Hematopoietic multipotent progenitor cell treated with erythropoietin and hydrocortisone succinate and interleukin-3 and kit ligand, for 8 days (in vitro differentiated cells): ENCODE measurements at regions not wholly inside any gene's neighbourhood (a gene's known extent, or its start where the extent isn't known, plus 50 kb on each side); places are given as distances from the start of the nearest gene placed in this dataset.

Source experiments
- DNase-seq: peaks from one replicate; pipeline ENCODE4 v3.0.0-alpha.2; 2015

DNA sequence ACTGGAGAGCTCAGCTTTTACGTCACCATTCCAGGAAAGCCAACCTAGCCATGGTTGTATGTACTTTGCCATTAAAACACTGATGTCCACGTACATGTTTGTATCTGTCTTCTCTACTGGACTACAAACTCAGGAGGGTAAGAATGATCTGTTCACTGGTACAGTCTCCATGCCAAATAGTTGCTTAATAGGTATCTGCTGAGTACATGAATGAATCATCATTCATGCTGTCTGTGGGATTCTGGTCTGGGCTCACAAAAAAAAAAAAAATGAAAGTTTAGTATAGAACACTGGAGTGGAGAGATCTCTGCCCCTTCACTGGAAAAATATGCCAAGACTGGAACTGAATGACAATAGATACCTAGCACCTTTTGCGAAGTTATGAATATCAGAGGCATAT is 102.6 kb upstream of the ITGA4 start:
- DNase-seq, result no peak

DNA sequence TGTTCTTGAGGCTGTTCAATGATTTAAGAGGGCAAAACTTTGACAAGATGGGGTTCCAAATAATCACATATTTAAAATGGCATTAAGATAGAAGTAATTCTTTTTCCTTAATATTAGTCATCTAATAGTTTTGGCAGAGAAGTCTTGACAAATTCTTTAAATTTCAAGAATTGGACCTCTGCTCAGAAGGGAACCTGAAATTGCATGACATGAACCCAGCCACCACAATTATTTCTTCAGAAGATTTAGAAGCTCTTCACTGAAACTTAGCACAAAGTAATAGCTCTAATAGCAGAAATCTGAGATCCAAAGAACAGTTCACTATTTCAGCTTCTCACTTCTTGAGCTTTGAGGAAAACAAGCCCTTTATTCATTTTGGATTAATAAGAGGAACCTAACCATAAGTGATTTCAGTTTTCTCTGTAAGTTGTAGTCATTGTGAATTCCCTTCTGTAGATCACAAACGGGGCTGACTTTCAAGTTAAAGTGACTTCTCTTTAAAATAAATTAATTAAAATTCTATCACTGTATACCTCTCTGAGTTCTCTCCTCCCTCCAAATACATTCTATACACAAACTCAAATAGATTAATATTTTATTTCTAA is 100.6 kb upstream of the ITGA4 start:
- DNase-seq, result no peak

DNA sequence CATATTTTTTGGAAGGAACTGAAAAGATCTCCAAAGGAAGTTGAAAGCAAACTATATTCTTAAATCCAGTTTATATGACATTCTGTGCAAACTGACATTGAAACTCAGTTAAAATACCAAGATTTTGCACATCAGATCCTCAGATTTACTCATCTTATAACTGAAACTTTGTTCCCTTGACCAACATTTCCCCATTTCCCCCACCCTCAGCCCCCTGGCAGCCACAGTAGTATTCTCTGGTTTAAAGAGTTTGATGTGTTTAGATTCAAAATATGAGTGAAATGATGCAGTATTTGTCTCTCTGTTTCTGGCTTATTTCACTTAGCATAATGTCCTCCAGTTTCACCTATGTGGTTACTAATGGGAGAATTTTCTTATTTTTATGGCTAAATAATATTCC is 99.2 kb upstream of the ITGA4 start:
- DNase-seq, result no peak

DNA sequence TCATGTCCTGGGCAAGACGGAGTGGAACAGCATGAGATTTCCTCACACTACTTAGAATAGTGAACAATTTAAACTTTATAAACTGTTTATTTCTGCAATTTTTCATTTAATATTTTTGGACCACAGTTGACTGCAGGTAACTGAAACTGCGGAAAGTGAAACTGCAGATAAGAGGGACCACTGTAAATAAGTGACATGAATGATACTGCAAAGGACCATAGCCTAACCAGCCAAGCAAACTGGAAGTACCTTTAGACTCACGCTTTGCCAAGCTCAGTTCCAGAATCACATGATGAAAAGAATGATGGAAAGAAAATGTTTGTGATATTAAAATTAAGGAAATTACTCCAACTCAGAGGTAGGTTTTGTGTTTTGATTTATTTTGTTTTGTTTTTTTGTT is 94.6 kb upstream of the ITGA4 start:
- no peak for DNase-seq

DNA sequence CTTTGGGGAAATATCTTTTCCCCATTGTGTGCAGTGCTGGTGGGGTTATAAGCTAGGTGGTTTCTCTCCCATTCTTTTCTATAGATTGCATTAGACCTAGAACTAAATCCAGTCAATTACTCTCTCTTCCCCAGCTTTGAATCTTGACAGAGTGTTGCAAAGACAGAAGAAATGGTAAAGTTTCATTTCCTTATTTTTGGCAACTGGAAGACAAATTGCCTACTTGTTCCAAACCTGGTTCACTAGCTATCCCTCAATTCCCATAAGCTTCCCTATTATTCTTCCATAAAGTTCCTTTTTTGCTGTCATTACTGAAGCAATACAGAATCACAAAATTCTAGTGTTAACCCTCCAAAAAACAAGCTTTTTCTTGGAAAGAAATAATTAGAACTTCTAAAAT is 94.0 kb upstream of the ITGA4 start:
- DNase-seq, result no peak

DNA sequence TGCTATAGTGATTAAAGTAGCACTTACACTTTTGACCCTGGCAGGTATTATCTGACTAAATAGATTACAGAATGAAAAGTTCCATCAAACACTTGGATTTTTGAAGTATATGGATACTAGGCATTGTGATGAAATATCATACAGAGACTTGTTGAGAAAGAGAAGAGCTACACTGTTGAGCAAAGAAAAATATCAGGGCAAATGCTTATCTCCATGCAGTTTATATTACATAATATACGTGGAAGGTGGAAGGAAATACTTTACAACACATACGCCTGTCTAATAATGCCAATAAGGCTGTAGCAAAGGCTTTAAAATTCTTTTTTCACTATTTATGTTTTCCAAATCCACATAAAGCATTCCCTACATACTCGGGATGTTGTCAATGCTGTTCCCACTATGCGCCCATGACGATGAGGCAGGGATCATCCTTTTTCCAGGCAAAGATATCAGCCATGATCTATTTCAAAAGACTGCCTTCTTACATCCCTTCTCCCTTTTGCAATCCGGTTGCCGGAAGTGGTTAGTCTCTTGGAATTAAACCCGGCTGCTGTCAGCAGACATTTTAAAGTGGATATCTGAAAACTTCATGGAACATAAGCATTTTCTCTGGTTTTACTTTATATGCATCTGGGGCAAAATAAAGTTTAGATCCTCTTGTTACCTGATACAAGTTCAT is 92.6 kb upstream of the ITGA4 start:
- DNase-seq, result no peak

DNA sequence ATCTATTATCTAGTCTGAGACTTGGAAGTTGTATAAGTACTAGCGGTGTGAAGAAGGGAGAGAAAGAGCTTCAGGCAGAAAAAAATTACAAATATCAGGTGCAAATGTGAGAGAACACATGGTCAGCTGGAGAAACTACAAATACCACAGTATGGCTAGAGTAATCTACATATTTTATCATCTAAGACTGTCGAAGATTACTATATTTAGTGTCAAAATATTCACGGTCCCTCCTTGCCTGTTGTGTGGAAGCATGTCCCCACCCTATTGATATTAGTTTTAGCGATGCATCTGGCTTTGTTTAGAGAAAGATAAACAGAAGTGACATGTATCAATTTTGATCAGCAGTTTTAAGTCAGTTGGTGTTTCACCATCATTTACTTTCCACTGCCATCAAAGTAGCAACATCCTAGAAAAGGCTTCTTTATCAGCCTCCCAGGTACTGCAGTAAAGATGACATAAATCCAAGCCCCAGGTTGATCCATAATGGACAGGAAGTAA is 90.5 kb upstream of the ITGA4 start:
- DNase-seq, result peak; percentile 80

DNA sequence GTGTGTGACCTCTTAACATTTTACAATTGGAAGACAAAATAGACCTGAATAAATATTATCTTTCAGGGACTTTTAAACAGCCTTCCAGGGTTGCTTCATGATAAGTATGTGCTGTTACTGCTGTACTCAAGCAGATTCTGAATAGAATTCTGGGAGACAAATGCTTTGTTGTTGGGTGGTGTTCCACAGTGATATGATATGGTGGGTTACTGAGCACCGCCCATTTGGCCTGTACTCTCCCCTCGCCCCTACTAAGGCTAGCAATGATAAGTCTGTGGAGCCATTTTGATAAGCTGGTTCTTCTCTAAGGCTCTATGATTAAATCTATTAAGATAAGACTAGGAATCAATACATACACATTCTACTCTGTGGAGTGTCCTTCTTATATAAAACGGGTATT is 89.8 kb upstream of the ITGA4 start:
- DNase-seq, result peak; percentile 97

DNA sequence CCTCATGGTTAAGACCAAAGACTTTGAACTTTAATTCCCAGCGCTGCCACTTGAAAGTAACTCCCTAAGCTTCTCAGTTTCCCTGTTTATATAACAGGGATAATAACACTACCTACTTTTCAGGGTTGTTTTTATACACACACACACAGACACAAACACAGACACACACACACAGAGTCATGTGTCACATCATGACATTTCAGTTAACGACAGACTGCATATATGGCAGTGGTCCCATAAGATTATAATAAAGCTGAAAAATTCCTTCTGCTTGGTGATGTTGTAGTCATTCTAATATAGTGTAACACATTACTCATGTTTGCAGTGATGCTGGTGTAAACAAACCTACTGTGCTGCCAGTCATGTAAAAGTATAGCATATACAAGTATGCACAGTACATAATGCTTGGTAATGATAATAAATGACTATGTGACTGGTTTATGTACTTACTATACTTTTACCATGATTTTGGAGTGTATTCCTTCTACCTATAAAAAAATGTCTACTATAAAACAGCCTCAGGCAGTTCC is 89.2 kb upstream of the ITGA4 start:
- peak; percentile 83 for DNase-seq

DNA sequence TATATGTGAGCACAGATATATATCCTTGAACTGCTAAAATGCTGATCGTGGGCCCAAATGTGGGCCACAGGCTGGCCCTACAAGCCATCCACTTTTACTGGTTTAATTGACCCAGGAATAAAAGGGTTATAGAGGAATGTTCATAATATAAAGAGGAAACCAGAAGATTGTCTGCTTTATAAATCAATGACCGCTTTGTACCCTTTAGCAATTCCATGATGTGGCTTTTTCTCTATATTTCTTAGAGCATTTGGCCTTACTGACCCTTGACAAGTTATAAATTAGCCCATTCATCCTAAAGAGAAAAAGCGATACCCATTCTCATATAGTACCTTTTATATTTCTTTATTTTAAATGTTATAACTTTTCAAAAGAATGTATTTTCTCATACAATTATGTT is 87.1 kb upstream of the ITGA4 start:
- no peak for DNase-seq

DNA sequence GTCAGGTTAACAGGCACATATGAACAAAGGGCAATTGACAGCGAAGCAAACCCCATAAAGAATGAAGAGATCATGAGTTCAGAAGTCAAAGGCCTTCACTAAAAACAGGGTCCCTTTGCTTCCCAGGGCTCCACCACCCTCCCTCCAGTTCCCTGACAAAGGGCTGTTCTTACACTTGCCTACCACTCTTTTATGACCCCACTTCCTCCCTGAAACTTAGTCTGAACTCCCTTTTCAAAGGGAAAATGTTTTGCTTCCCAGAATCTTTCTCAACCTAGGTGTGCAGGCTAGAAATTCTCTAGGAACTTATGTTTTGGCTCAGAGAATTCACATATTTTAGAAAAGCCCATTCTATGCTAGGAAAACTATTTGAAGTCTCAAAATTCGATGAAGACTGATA is 86.0 kb upstream of the ITGA4 start:
- no peak for DNase-seq

DNA sequence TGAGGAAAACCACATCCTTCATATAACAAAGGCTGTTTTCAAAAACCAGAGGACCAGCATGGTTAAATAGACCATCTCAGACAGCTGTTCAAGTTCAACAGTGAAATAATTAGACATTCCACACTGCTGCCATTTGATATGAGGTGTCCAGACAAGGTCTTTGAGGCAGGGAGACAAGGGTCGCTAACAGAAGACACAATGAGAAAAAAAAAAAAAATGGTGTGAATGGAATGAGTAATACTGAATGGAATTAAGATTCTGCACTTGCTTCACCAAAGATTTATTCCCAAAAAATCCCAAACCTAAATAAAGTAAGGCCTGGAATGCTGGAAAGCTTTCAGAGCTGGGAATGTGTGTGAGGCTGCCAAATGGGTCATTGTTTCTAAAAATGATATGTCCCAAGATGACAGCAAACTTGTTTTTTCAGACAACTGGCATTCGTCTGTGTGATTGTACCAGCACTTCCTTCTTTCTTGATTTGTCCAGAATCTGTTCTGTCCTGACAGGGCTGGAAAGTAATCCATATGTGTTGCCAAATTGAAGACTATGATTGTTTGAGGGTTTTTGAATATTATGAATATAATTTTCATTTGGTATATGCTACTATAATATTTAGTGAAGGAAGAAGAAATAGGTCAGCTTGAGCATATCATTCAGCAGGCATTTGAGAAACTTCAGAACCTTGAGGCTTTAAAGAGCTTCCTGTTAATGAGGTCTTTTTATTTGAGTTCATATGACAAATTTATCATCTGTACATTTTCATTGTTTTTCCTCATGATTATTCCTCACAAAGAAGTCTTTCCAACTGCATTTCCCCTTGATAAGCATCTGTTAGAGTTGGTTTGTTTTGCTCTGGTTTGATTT is 85.2 kb upstream of the ITGA4 start:
- DNase-seq, result no peak

DNA sequence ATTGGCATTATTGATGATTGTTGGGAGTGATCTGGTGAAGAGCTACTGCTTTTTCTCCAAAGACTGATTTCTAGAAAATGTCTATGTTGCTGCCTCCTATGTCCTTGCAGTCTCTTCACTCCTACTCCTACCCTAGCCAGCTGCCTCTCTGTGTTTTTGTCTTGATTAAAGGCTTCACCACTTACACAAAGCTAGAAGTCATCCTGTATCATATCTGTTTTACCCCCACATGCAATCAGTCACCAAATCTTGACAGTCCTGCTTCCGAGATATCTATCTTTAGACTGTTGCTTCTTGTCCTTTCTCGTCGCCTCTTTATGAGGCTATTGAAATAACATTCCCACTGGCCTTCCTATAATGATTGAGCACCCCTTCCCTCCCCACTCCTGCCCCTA is 84.5 kb upstream of the ITGA4 start:
- no peak for DNase-seq

DNA sequence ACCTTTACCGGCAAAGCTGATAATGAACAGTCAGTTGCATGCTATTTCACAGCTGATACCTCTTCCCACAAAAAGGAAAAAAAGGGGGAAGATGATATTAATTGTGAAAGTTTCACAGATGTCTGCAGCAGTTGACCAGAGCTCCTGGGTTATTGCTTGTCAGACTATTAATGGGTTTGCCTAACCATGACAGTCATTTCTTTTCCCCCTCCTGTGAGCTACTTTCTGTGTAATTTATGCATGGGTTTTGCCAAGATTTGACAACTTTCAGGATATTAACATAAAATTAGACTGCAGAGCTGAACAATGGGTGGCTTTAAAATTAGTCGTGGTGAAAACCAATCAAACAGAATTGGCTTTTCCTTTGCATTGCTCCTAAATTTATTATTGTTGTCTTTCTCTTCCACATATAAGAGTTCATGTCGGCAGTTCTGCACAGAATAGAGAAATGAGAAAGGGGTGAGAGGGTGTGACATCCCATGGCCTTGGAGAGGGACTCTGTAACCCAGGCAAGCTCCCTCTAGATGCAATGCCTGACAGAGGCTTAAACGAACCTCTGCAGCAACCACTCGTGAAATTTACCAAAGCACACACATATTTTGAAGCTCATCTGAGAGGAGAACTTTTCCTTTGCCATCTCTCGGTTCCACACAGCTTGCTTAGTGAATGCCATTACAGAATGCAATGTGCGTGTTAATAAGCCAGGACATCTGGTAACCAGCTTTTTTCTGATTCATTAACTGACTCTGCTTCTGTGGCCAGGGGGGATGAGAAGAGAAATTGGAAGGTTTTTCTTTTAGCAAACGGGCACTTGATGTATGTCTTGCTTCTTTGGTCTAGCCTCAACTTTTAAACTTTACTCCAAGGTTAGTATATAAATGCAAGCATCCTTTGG is 82.2 kb upstream of the ITGA4 start:
- peak; percentile 38 for DNase-seq

DNA sequence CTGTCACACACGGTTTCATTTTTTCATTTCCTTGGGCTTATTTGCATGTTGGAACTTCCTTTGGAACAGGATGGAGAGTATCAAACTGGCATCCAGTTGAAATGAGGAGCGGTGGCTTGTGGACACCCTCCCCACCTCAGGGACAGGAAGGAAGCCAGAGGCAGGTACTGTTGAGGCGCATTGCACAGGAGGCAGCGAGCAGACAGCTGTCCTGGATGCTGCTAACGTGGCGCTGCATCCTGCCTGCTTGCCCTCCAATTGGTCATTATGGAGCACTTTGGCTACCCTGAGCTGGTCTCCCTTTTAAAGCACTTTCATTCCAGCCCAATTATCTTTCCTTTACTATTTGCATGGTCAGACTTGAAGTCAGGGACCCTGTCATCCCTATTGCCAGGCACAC is 80.7 kb upstream of the ITGA4 start:
- DNase-seq, result no peak

DNA sequence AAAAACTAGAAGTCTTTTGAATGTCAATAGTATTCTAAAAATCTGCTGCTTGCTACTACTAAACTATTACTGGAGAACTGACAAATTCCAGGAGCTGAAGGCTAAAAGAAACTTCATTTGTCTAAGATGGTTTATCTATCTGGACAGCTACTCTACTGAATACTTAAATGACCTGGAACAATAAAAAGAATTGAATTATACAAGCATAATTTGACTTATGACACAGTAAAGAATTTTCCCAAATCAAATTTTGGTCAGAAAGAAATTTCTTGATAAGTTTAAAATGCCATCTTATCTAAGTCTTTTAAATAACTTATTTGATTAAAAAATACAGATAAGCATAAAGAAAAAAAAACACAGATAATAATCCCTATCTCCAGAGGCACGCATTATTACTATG is 80.2 kb upstream of the ITGA4 start:
- no peak for DNase-seq

DNA sequence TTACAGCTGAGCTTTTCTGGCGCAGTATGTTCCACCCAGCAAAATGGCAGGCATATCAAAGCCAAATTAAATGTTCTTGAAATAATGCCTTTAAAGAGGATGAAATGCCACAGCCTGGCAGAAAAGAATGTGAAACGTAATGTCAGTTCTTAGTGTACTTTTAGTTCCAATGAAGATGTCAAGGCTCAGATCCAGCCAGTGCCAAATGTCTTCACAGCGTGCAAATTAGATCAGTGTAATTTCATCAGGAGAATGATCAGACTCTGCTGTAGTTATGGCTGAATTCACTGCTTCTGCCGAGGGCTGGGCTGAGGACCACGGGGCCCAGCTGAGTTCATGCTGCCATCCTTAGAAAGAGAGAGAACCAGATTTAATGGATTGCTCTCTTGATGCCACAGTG is 78.7 kb upstream of the ITGA4 start:
- DNase-seq, result no peak

DNA sequence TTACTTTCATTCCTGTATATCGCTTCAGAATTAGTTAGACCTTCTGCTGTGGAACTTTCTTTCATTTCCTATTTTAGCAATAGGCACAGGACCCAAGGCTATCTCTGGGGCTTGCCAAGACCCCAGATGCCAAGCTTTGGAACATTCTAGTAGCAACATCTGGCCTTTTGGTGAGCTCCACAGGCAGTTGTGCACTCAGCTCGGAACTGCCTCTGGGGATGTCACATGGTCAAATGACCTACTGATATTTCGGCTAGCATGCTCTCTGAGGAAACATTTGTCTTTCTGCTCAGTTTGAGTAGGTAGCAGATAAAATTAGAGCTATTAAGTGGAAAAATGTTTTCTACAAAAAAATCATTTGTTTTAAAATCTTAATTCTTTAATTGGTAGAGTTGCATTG is 76.6 kb upstream of the ITGA4 start:
- DNase-seq, result no peak

DNA sequence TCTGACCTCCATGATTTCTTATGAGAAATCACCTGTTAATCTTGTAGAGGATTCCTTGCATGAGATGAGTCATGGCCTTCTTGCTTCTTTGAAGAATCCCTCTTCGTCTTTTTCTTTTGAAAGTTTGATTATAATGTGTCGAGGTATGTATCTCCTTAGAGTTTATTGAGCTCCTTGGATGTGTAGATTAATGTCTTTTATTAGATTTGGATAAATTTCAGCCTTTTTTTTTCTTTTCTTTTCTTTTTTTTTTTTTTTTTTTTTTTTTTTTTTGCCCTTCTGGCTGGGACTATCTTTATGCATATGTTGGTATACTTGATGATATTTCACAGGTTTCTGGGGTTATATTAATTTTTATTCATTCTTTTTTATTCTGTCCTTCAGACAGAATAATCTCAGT is 72.3 kb upstream of the ITGA4 start:
- no peak for DNase-seq

DNA sequence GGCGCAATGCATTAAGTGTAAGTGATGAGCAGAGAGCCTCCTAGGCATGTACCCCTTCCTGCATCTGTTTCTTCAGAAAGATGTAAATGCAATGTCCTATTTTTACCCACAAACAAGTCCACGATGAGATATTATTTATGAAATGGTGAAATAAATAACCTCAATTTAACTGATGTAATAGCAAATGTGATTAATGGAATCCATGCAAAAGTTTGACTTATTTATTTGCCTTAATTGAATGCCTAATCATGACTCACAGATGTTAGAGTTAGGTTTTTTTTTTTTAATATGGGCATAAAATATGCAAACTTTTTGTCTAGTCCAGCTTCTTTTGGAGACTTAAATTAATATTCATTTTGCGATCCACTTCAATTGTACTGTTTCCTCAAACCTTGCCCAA is 67.7 kb upstream of the ITGA4 start:
- no peak for DNase-seq

DNA sequence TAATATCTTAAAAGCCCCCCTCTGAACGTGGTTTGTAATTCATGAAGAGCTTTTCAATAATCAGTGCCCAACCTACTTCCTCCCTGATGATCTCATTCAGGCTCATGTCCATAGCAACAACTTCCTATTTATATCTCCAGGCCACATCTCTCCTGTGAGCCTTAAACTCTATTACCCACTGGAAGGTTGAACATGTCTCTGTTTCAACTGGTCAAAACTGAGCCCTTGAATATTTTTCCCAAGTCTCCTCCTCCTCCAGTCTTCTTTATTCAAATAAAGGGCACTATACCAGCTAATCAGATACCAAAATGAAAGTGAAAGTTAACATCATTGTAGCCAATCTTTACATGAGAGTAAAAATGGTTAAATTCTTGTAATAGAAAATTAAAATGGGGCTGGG is 63.7 kb upstream of the ITGA4 start:
- DNase-seq, result peak; percentile 47

DNA sequence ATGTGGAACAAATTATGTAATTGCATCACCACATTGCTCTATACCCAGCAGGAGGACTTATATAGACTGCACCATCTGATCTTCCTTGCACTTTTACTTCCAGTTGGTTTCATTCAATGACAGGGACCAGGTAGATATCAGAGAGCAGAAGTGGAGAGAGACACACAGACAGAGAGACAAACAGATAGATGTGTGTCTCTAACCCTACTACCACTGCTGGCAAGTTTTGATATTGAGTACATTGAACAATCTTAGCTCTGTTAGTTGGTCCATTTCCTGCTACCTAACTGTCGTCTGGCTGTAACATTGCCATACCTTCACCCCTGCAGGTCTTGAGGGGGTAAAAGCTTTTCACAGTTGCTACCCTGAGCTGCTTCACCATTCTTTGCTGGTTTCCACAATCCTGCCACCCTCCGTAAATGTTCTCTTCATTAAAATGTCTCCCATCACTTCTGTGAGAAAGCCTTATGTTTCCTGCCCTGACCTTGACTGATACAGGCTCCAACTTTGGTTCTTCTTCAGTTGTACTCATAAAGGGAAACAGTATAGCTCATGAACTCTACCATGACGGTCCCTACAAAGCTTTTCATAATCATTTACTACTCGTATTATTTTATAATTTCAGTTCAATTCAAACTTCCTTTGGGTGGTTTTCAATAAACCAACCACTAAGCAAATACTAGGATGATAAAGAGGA is 62.3 kb upstream of the ITGA4 start:
- peak; percentile 57 for DNase-seq
